Fibroblast of lung (primary cell): ENCODE measurements at regions not wholly inside any gene's neighbourhood (a gene's known extent, or its start where the extent isn't known, plus 50 kb on each side); places are given as distances from the start of the nearest gene placed in this dataset.

Experiments
- CTCF ChIP-seq, 2 donors: IDR thresholded peaks in 1 of 2; conservative IDR thresholded peaks in 1 of 2; 1 replicate in 1 of 2; 2 replicates in 1 of 2; pipeline ENCODE4 v1.5.1; 2011 to 2012; ENCODE audit warnings: low read length in 2 of 2, control low read depth in 1 of 2, inconsistent platforms in 1 of 2, low read depth in 1 of 2, mild to moderate bottlenecking in 1 of 2
- EZH2 ChIP-seq: IDR thresholded peaks from 2 replicates; pipeline ENCODE4 v1.5.1; 2012; ENCODE audit warnings: low read length, control low read depth, mild to moderate bottlenecking; ENCODE audit errors: missing control alignments

- TF ChIP-seq CTCF (conservative IDR thresholded peaks at IDR 0.05 in 1 of 2, IDR thresholded peaks at IDR 0.05 in 1 of 2; ENCODE audit: low read depth in 1 of 2, low read length in 2 of 2): no peak
- TF ChIP-seq EZH2: no peak
Measured at GRCh38 chr5:68740226-68740910, 353.4 kb upstream of the SLC30A5 start.
